HEK293 (cell line): ENCODE measurements at regions not wholly inside any gene's neighbourhood (a gene's known extent, or its start where the extent isn't known, plus 50 kb on each side); places are given as distances from the start of the nearest gene placed in this dataset.

Experiments used
- CTCF ChIA-PET: fragments of 350-600 bp; formaldehyde crosslinking; extraction: SDS; loops from one replicate; lab custom pipeline; 2021; ENCODE audit warnings: antibody characterized with exemption; lab: Yijun Ruan, JAX
- POLR2A ChIA-PET: fragments of 300-600 bp; formaldehyde crosslinking; extraction: SDS; loops from one replicate; lab custom pipeline; 2020; ENCODE audit warnings: antibody characterized with exemption, inconsistent platforms; lab: Yijun Ruan, JAX
- H3K27ac ChIP-seq: fragments of 200-500 bp; sonication (Bioruptor generic); 2 replicates; pipeline ENCODE4 v1.5.1; 2014; ENCODE audit warnings: low read depth, low read length, control low read depth, inconsistent platforms; ENCODE audit errors: extremely low read depth
- H3K36me3 ChIP-seq, 2 experiments: fragments of 200-500 bp in 1 of 2; sonication (Bioruptor generic) in 1 of 2; 1 replicate in 1 of 2; 2 replicates in 1 of 2; pipeline ENCODE4 v1.5.1; 2014 to 2017; ENCODE audit warnings: inconsistent platforms in 2 of 2, low read length in 2 of 2; ENCODE audit not compliant: control insufficient read depth in 2 of 2, insufficient read depth in 1 of 2
- H3K4me1 ChIP-seq: fragments of 200-500 bp; sonication (Bioruptor generic); 2 replicates; pipeline ENCODE4 v1.5.1; 2014; ENCODE audit warnings: mild to moderate bottlenecking, low read length, inconsistent platforms; ENCODE audit not compliant: control insufficient read depth, insufficient read depth
- H3K4me3 ChIP-seq: 2 replicates; pipeline ENCODE4 v1.5.1; 2011; ENCODE audit warnings: low read depth, mild to moderate bottlenecking, control low read depth, low read length, moderate library complexity
- H3K9me3 ChIP-seq: fragments of 200-500 bp; sonication (Bioruptor generic); 2 replicates; pipeline ENCODE4 v1.5.1; 2014; ENCODE audit warnings: low read depth, low read length, inconsistent platforms; ENCODE audit not compliant: control insufficient read depth, insufficient read depth
- HIC1 ChIP-seq: fragments of 450-650 bp; formaldehyde crosslinking; IDR thresholded peaks from 2 replicates; pipeline ENCODE4 v1.5.1; 2016; ENCODE audit warnings: missing biosample characterization, missing genetic modification characterization
- IKZF3 ChIP-seq: fragments of 450-650 bp; IDR thresholded peaks from 2 replicates; pipeline ENCODE4 v1.5.0; 2018; ENCODE audit warnings: missing biosample characterization, mild to moderate bottlenecking, missing genetic modification characterization, moderate library complexity
- KLF10 ChIP-seq: fragments of 450-650 bp; IDR thresholded peaks from 2 replicates; pipeline ENCODE4 v1.5.1; 2018; ENCODE audit warnings: missing biosample characterization, mild to moderate bottlenecking, missing genetic modification characterization
- KLF17 ChIP-seq: fragments of 450-650 bp; formaldehyde crosslinking; IDR thresholded peaks from 2 replicates; pipeline ENCODE4 v1.5.1; 2016; ENCODE audit warnings: missing biosample characterization, missing genetic modification characterization
- KLF7 ChIP-seq: fragments of 450-650 bp; formaldehyde crosslinking; IDR thresholded peaks from 2 replicates; pipeline ENCODE4 v1.5.1; 2016; ENCODE audit warnings: missing biosample characterization, missing genetic modification characterization, borderline replicate concordance
- OSR2 ChIP-seq: fragments of 450-650 bp; formaldehyde crosslinking; IDR thresholded peaks from 2 replicates; pipeline ENCODE4 v1.5.1; 2016; ENCODE audit warnings: missing biosample characterization, missing genetic modification characterization
- SCRT1 ChIP-seq: fragments of 450-650 bp; formaldehyde crosslinking; IDR thresholded peaks from 2 replicates; pipeline ENCODE4 v1.5.1; 2016; ENCODE audit warnings: missing biosample characterization, missing genetic modification characterization, borderline replicate concordance
- WT1 ChIP-seq: fragments of 450-650 bp; formaldehyde crosslinking; IDR thresholded peaks from 2 replicates; pipeline ENCODE4 v1.5.1; 2016; ENCODE audit warnings: missing biosample characterization, missing genetic modification characterization
- ZBTB20 ChIP-seq: fragments of 450-650 bp; formaldehyde crosslinking; IDR thresholded peaks from 2 replicates; pipeline ENCODE4 v1.5.1; 2016; ENCODE audit warnings: missing biosample characterization, missing genetic modification characterization
- ZBTB8A ChIP-seq: fragments of 450-650 bp; formaldehyde crosslinking; IDR thresholded peaks from 2 replicates; pipeline ENCODE4 v1.5.1; 2016; ENCODE audit warnings: missing biosample characterization, missing genetic modification characterization
- ZNF148 ChIP-seq: fragments of 450-650 bp; formaldehyde crosslinking; IDR thresholded peaks from 2 replicates; pipeline ENCODE4 v1.5.0; 2017; ENCODE audit warnings: missing biosample characterization, missing genetic modification characterization, borderline replicate concordance
- ZNF324 ChIP-seq: fragments of 450-650 bp; formaldehyde crosslinking; IDR thresholded peaks from 2 replicates; pipeline ENCODE4 v1.5.1; 2016; ENCODE audit warnings: missing biosample characterization, missing genetic modification characterization
- ZNF433 ChIP-seq: fragments of 450-650 bp; formaldehyde crosslinking; IDR thresholded peaks from 2 replicates; pipeline ENCODE4 v1.5.1; 2016; ENCODE audit warnings: missing biosample characterization, missing genetic modification characterization, low read depth
- ZNF488 ChIP-seq: fragments of 450-650 bp; formaldehyde crosslinking; IDR thresholded peaks from 2 replicates; pipeline ENCODE4 v1.5.1; 2016; ENCODE audit warnings: missing biosample characterization, missing genetic modification characterization
- ZNF596 ChIP-seq: fragments of 450-650 bp; IDR thresholded peaks from 2 replicates; pipeline ENCODE4 v1.5.0; 2018; ENCODE audit warnings: missing biosample characterization, mild to moderate bottlenecking, missing genetic modification characterization, moderate library complexity
- ZNF830 ChIP-seq: fragments of 450-650 bp; IDR thresholded peaks from 2 replicates; pipeline ENCODE4 v1.5.0; 2018; ENCODE audit warnings: missing biosample characterization, missing genetic modification characterization, low read depth, mild to moderate bottlenecking, moderate library complexity
- ZNF837 ChIP-seq: fragments of 450-650 bp; formaldehyde crosslinking; IDR thresholded peaks from 2 replicates; pipeline ENCODE4 v1.5.1; 2016; ENCODE audit warnings: missing biosample characterization, missing genetic modification characterization

GRCh38 chr2:49286045-49286444, 131.7 kb upstream of the FSHR start:
- TF ChIP-seq ZBTB20 (tag by site-specific recombination), result no peak
- TF ChIP-seq SCRT1 (tag by site-specific recombination), result no peak
- TF ChIP-seq ZNF148 (tag by site-specific recombination), result no peak
- TF ChIP-seq ZNF433, result no peak
- no peak for TF ChIP-seq HIC1 (tag by site-specific recombination)
- TF ChIP-seq ZNF324 (tag by site-specific recombination), result no peak
- no peak overlapping the region for H3K27ac ChIP-seq
- no peaks in the 10 kb centered on the region for H3K4me1 ChIP-seq
- no peaks in the 10 kb centered on the region for H3K9me3 ChIP-seq
- ChIA-PET POLR2A (no interaction called here), CTCF (no interaction called here)
- no peak overlapping the region for H3K4me3 ChIP-seq
- no peaks in the 10 kb centered on the region for H3K36me3 ChIP-seq

GRCh38 chr2:49278561-49278960, 124.2 kb upstream of the FSHR start:
- ChIA-PET POLR2A (no interaction called here), CTCF (interaction anchor here (0.7 kb wide), 1 partner anchor 16 kb away, joined by 3 read pairs; no protein-coding TSS in a partner anchor)
- no peaks in the 10 kb centered on the region for H3K36me3 ChIP-seq
- no peaks in the 10 kb centered on the region for H3K9me3 ChIP-seq
- H3K4me3 ChIP-seq, result no peak overlapping the region
- H3K27ac ChIP-seq, result no peak overlapping the region
- TF ChIP-seq OSR2 (tag by site-specific recombination), result no peak
- TF ChIP-seq ZNF837, result no peak
- no peak for TF ChIP-seq WT1 (tag by site-specific recombination)
- no peak for TF ChIP-seq KLF10 (tag by site-specific recombination)
- no peak for TF ChIP-seq ZNF488 (tag by site-specific recombination)
- TF ChIP-seq, all 188 proteins: peak for 0
- H3K4me1 ChIP-seq, result no peaks in the 10 kb centered on the region

- no peaks in the 10 kb centered on the region for H3K36me3 ChIP-seq
- ChIA-PET POLR2A (no interaction called here), CTCF (interaction anchor here (0.6 to 0.7 kb wide), 2 partner anchors 16 to 702 kb away, joined by 3 read pairs; no protein-coding TSS in a partner anchor)
- no peaks in the 10 kb centered on the region for H3K9me3 ChIP-seq
- no peaks in the 10 kb centered on the region for H3K4me1 ChIP-seq
- TF ChIP-seq KLF17 (tag by site-specific recombination), result no peak
- TF ChIP-seq ZNF830 (tag by site-specific recombination), result no peak
- TF ChIP-seq IKZF3 (tag by site-specific recombination), result no peak
- TF ChIP-seq ZBTB8A (tag by site-specific recombination), result no peak
- no peak for TF ChIP-seq KLF7 (tag by site-specific recombination)
- no peak for TF ChIP-seq ZNF596
- H3K27ac ChIP-seq, result no peak overlapping the region
- H3K4me3 ChIP-seq, result no peak overlapping the region
Measured at GRCh38 chr2:49278141-49278540, 123.8 kb upstream of the FSHR start.
